HG03575 (cell line): ENCODE measurements at regions not wholly inside any gene's neighbourhood (a gene's known extent, or its start where the extent isn't known, plus 50 kb on each side); places are given as distances from the start of the nearest gene placed in this dataset.
"Not testable (repeated sequence)": the region's sequence is repeated elsewhere in the genome, so short reads cannot be mapped to it uniquely, and the experiment has no call there.

Experiments
- ATAC-seq: cut with Tn5 transposase; IDR thresholded peaks from one replicate; pipeline ENCODE4 v1.9.1; 2021; ENCODE audit not compliant: unreplicated experiment, insufficient number of reproducible peaks, low FRiP score; ENCODE audit errors: extremely low read depth

GRCh38 chr22:25281675-25282345 is 62.4 kb downstream of the CRYBB2 start:
- ATAC-seq: no peak

GRCh38 chr22:25282346-25282670 is 62.9 kb downstream of the CRYBB2 start:
- no peak for ATAC-seq

GRCh38 chr22:25282671-25283561 is 63.5 kb downstream of the CRYBB2 start:
- no peak for ATAC-seq

GRCh38 chr22:25288481-25288880 is 69.0 kb downstream of the CRYBB2 start:
- ATAC-seq: not testable (repeated sequence)

GRCh38 chr22:25301912-25302311 is 82.5 kb downstream of the CRYBB2 start:
- ATAC-seq: not testable (repeated sequence)

GRCh38 chr22:25309586-25309985 is 90.1 kb downstream of the CRYBB2 start:
- not testable (repeated sequence) for ATAC-seq

GRCh38 chr22:25311924-25312323 is 92.5 kb downstream of the CRYBB2 start:
- not testable (repeated sequence) for ATAC-seq

- ATAC-seq: no peak
These were observed 98.8 kb downstream of the CRYBB2 start for GRCh38 chr22:25318081-25318823.

GRCh38 chr22:25327018-25327755 is 107.7 kb downstream of the CRYBB2 start:
- ATAC-seq: no peak

- ATAC-seq: no peak
These were observed 111.6 kb downstream of the CRYBB2 start for GRCh38 chr22:25331050-25331449.

- ATAC-seq: not testable (repeated sequence)
These were observed 112.5 kb downstream of the CRYBB2 start for GRCh38 chr22:25331911-25332310.

- ATAC-seq: no peak
These were observed 112.9 kb downstream of the CRYBB2 start for GRCh38 chr22:25332386-25332785.

GRCh38 chr22:25334162-25334490 is 114.7 kb downstream of the CRYBB2 start:
- ATAC-seq: no peak

- ATAC-seq: not testable (repeated sequence)
These were observed 115.2 kb downstream of the CRYBB2 start for GRCh38 chr22:25334631-25335030.

GRCh38 chr22:25335276-25335675 is 115.8 kb downstream of the CRYBB2 start:
- ATAC-seq: not testable (repeated sequence)

GRCh38 chr22:25340536-25340935 is 121.1 kb downstream of the CRYBB2 start:
- ATAC-seq: not testable (repeated sequence)

GRCh38 chr22:25344366-25344765 is 124.9 kb downstream of the CRYBB2 start:
- ATAC-seq: not testable (repeated sequence)

GRCh38 chr22:25346859-25347751 is 127.7 kb downstream of the CRYBB2 start:
- ATAC-seq: no peak
